Right forelimb (tissue), 1 donor: ENCODE measurements at regions not wholly inside any gene's neighbourhood (a gene's known extent, or its start where the extent isn't known, plus 50 kb on each side); places are given as distances from the start of the nearest gene placed in this dataset.
"Not testable (repeated sequence)": the region's sequence is repeated elsewhere in the genome, so short reads cannot be mapped to it uniquely, and the experiment has no call there.

ENCODE experiments used
- DNase-seq: peaks from one replicate; pipeline ENCODE4 v3.0.0-alpha.2; 2018

DNA sequence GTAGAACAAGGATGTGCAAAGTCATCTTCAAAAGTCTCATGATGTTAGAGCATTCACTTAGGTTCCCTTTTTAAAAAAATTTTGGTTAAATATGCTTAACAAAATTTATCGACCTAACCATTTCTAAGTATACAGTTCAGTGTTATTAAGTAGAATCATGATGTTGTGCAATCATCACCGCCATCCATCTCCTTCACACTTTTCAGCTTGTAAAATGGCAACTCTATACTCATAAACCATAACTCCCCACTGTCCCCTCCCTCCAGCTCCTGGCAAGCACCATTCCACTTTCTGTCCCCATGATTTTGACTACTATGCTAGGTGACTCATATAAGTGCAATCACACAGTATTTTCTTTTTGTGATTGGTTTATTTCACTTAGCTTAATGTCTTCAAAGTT lies 895.0 kb downstream of the TBL1XR1 start:
- no peak for DNase-seq

- DNase-seq: no peak
Observed at GRCh38 chr3:176296066-176296597, 901.1 kb downstream of the TBL1XR1 start.

GRCh38 chr3:176293276-176293675 lies 904.0 kb downstream of the TBL1XR1 start:
- no peak for DNase-seq

DNA sequence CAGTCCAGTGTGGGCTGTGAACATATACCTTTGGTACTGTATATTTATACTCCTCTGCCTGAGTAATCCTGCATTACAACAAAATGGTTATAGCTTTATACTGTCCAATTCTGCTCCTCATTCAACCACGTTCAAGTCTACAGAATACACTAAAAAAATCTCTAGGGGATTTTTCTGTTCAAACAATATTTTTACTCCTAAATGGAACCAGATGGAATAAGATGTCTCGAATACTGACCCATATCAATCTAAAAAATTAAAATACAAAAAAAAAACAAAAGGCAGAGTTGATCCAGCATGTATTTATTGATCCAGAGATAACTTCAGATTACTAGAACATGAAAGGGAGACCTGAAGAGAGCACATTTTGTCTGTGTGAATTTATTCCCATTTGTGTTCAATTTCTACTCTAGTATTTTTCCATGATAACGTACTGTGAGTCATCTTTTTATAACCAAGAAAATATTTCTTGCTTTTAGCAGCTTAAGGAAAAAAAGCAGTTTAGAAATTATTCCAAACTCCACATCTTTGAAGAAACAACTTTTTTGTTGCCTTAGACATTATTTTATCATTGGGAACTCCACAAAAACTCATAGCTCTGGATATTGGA lies 910.7 kb downstream of the TBL1XR1 start:
- no peak for DNase-seq

DNA sequence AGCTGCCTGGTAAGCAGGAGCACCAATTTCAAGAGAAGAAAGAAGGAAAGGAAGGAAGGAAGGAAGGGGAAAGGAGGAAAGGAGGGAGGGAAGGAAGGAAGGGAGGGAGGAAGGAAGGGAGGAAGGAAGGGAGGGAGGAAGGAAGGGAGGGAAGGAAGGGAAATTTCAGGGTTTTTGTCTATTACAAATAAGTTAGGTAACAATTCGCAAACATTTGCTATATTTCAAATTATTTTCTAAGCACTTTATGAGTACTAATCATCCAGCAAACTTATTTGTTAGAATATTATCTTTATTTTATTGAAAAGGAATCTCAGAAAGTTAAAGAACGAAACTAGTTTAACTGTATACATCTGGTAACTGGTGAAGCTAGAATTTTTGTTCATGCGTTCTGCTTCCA lies 921.7 kb downstream of the TBL1XR1 start:
- DNase-seq: no peak

DNA sequence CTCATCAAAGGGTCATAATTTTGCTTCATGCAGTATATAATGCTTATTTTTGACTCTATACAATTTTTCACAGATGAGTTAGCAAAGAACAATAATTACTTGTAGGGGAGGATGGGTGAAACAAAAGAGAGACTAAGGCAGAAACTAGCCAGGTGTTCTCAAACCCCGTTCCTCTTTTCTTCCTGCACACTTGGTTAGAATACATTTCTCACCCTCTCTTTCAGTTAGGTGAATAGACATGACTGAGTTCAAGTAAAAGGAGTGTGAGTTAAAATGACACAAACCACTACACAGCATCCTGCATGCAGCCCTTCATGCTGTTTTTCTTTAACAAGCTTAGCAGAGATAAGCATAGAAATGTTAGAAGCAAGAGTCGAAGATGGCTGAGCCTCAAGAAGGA lies 922.2 kb downstream of the TBL1XR1 start:
- no peak for DNase-seq

DNA sequence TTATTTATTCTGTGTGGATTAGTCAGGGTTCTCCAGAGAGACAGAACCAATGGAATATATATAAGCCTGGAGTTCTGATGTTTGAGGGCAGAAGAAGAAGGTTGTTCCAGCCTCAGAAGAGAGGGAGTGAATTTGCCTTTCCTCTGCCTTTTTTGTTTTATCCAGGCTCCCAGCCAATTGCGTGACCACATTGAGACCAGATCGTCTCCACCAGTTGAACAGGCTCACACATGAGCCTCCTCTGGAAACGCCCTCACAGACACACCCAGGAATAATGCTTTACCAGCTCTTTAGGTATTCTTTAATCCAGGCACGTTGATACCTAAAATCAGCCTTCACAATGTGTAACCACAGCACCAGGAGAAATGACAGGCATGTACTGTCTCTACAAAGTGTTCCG lies 923.1 kb downstream of the TBL1XR1 start:
- no peak for DNase-seq

- no peak for DNase-seq
Observed at GRCh38 chr3:176262071-176262470, 935.2 kb downstream of the TBL1XR1 start.

- DNase-seq: no peak
Observed at GRCh38 chr3:176247191-176247590, 950.1 kb downstream of the TBL1XR1 start.

DNA sequence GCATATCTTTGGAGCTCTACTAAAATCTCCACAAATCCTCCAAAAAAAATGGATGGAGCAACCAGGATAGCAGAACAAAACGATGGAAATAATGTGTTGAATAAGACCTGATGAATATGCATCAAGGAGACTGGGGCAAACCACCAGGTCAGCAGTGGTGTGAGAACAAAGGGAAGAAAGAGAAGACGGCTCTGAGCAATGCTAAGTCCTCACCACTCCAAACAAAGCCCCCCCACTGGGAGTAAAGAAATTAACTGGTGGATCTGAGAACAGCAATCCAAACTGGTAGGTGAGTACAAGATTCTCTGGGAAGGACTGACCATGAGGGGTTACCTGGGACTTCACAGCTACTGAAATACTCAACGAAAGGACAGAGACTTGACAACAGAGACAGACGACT lies 977.3 kb downstream of the TBL1XR1 start:
- no peak for DNase-seq

DNA sequence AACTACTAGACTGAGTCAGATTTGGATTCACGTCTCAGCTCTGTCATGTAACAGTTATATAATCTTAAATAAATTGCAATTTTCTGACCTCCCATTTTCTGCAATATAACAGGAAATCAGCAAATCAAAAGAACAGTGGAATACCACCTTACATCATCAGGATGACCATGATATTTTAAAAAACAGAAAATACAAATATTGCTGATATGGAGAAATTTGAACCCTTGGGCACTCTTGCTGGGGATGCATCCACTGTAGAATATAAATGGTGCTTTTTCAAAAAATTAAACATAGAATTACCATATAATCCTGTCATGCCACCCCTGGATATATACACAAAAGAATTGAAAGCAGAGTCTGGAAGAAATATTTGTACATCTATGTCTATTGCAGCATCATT lies 982.5 kb downstream of the TBL1XR1 start:
- DNase-seq: no peak

GRCh38 chr3:176213314-176213713 lies 984.0 kb downstream of the TBL1XR1 start:
- DNase-seq: not testable (repeated sequence)

GRCh38 chr3:176208915-176209314 lies 988.4 kb downstream of the TBL1XR1 start:
- no peak for DNase-seq

GRCh38 chr3:176208283-176208682 lies 989.0 kb downstream of the TBL1XR1 start:
- DNase-seq: no peak

DNA sequence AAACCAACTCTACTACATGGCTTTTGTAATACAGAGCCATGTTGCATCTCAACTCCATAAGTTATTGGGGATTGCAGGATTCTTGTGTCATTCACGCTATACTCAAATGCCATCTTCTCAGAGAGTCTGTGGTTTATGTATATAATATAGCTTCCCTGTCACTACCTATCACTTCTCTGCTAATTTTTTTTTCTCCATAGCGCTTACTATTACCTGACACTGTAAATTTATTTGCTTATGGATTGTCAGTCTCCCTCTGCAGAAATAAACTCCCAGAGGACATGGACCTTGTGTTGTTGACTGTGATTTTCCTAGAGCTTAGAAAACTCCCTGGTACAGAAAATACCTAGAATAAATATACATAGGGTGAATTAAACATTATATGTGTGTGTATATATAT lies 990.5 kb downstream of the TBL1XR1 start:
- no peak for DNase-seq

- DNase-seq: no peak
Observed at GRCh38 chr3:176202652-176203051, 994.6 kb downstream of the TBL1XR1 start.

DNA sequence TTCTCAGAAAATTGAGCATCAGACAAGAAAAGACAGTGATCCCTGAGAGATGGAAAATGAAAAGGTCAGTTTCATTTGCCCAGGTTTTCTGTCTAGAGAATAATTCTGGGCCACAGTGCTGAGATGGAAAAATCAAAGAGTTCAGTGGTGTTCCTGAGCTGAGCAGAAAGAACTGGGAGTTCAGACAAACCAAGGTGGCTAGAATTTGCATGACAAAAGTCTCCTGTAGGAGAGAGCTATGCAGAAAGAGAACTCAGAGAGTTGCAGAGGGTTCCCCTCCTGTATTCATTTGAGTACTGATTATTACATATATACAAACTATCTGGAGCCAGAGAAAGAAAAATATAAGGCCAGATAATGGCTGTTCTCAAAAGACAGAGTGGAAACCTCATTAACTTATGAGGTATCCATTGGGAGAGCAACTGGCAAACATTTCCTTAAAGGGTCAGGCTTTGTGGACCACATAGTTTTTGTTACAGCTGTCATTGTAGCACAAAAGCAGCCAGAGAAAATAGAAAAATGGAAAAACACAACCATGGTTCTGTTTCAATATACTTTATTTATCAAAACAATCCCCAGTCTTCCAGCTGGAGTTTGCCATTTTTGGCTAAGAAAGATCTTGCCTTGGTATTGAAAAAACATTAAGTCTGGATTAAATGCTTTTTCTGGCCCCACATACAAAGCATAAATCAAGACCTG lies 1004.1 kb downstream of the TBL1XR1 start:
- DNase-seq: no peak

DNA sequence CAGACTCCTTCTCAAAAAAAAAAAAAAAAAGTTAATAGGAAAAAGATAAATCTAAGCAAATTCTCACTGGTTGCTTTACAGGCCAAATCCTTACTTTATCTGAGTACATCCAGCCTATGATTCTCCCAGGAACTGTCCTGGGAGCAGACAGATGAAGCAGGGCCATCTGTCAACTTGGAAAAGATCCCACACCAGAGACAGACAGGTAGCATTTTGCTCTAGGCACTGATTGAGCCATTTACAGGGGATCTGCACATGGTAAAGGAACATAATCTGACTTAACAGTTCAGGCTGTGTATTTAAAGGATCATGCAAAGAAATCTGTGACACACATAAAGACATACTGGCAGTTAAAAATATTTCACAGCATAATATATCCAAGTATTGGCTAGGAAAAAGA lies 1006.5 kb downstream of the TBL1XR1 start:
- no peak for DNase-seq

DNA sequence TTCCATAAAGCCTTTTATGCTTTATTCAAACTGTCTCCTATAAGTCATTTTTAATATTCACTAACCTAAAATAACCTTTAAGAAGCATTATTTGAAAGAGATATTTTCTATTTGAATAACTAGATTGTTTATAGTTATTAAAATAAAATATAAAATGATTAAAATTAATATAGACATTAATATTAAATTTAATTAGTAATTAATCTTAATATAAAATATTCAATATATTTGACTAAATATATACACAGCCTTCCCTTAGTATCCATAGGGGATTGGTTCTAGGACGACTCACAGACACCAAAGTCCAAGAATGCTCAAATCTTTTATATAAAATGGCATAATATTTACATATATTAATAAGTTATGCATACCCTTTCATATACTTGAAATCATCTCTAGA lies 1014.1 kb downstream of the TBL1XR1 start:
- no peak for DNase-seq

DNA sequence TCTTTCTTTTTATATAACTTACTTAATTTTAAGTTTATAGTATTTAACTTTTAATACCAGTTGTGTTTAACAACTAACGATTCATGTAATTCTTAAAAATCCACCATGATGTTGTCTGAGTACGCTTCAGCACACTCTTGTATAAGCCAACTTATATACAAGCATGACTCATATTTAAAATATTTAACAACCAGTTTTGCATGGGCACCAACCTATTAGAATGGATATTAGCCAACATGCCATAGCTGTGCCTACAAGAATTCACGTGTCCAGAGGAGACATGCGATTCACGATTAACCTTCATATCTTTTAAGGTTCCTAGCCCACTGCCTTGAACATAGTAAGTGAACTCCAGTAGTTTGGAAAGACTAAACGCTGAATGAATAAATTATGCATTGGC lies 1023.2 kb downstream of the TBL1XR1 start:
- no peak for DNase-seq

DNA sequence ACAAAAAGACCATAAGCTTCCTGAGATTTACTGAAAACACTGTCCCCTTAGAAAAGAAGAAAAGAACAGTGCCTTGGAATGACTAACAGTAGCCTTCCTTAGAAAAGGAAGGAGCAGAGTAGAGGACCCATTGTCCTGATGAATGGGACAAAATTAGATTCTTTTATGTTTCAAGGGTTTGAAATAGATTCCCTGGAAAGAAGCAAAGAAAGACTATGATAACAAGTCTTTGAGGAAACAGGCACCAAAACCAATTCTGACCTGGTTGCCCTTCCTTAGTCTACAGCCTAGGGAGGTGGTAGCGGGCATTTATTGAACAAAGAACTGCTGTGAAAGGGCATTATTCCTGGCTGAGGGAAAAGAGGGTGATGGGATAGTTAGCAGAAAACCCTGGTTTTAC lies 1024.8 kb downstream of the TBL1XR1 start:
- DNase-seq: no peak

GRCh38 chr3:176167272-176167671 lies 1030.0 kb downstream of the TBL1XR1 start:
- no peak for DNase-seq

DNA sequence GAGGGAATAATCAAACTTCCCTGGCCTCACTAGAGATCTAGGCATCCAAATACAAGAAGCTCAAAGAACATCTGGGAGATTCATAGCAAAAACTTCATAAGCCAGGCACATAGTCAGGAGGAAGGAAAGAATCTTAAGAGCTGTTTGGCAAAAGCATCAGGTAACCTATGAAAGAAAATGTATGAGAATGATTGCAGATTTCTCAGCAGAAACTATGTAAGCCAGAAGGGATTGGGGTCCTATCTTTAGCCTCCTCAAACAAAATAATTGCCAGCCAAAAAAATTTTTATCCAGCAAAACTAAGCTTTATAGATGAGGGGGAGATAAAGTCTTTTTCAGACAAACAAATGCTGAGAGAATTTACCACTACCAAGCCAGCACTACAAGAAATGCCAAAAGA lies 1036.3 kb downstream of the TBL1XR1 start:
- no peak for DNase-seq

- no peak for DNase-seq
Observed at GRCh38 chr3:176159796-176160195, 1037.5 kb downstream of the TBL1XR1 start.

- DNase-seq: no peak
Observed at GRCh38 chr3:176155012-176155411, 1042.3 kb downstream of the TBL1XR1 start.
